ENCODE measurements at regions not wholly inside any gene's neighbourhood (a gene's known extent, or its start where the extent isn't known, plus 50 kb on each side); places are given as distances from the start of the nearest gene placed in this dataset.

DNA sequence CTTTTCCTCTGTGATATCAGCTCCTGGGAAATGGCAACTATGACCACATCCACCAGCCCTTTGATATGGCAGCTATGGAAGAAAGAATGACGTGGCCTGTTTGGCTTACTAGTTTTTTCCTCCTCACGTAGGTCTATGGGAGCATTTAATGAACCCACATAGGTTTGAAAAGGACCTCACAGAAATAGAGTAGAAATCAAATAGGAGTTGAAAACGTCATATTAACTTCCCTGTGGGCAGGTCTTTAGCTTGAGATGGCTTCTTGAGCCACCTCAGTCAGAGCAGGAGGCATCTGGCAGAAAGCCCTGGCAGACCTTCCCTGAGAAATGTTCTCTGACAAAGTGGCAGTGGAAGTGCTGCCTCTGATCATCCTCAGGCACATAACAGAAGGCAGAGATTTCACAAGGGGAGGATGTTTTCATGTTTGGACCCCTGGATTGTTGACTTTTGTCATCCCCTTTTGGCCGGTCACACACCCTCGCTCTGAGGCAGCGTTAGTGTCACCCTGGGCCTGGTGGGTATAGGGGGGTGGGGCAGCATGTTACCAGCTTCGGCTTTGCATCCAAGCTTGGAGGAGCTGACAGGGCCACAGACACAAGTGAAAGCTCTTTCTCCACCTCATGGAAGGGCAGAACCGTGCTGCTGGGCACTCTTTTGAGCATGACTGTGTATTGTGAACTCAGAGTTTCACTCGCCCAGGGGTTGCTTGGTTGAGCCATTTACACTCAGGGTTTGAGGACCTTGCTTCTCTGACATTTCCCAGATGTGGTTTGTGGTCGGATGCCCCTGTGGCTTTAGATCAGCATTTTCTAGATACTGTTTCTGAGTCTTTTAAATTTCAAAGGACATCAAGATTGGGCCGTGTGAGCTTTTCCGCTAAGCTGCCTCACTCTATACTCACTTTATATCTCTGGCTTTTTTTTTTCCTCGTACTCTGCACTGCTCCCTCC is 184.2 kb downstream of the STK31 start:
- no peaks in the 10 kb centered on the region for H3K79me2 ChIP-seq (ENCODE audit: control insufficient read depth, insufficient read depth, low read length)
- H3K4me1 ChIP-seq (ENCODE audit: control insufficient read depth, extremely low read depth, insufficient read depth, low read length), result no peaks in the 10 kb centered on the region
- BruUV-seq (replicated peaks), result no TSS peak
- no peak overlapping the region for H2AFZ ChIP-seq (ENCODE audit: low read depth, low read length)
- ChIA-PET POLR2A (no interaction called here), CTCF (no interaction called here)
- dilution Hi-C loops (cut with MboI; ENCODE audit: extremely low pct_ligation_motif_present, low sequenced_read_pairs), result no loop called here
- no peak for TF ChIP-seq EZH2 (IDR thresholded peaks at IDR 0.05; ENCODE audit: borderline replicate concordance, low read depth, low read length, severe bottlenecking)
- TF ChIP-seq POLR2AphosphoS5 (IDR thresholded peaks at IDR 0.05; ENCODE audit: insufficient read depth, low read depth, low read length), result no peak
- no peak for TF ChIP-seq MYC (IDR thresholded peaks at IDR 0.05; ENCODE audit: low read depth, low read length)
- TF ChIP-seq JUN (IDR thresholded peaks at IDR 0.05; ENCODE audit: borderline replicate concordance, insufficient read depth, insufficient read length, low read depth), result no peak
- no peak for TF ChIP-seq POLR2A (IDR thresholded peaks at IDR 0.05; ENCODE audit: low read depth, low read length)
- TF ChIP-seq, protein P1, sequence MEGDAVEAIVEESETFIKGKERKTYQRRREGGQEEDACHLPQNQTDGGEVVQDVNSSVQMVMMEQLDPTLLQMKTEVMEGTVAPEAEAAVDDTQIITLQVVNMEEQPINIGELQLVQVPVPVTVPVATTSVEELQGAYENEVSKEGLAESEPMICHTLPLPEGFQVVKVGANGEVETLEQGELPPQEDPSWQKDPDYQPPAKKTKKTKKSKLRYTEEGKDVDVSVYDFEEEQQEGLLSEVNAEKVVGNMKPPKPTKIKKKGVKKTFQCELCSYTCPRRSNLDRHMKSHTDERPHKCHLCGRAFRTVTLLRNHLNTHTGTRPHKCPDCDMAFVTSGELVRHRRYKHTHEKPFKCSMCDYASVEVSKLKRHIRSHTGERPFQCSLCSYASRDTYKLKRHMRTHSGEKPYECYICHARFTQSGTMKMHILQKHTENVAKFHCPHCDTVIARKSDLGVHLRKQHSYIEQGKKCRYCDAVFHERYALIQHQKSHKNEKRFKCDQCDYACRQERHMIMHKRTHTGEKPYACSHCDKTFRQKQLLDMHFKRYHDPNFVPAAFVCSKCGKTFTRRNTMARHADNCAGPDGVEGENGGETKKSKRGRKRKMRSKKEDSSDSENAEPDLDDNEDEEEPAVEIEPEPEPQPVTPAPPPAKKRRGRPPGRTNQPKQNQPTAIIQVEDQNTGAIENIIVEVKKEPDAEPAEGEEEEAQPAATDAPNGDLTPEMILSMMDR (IDR thresholded peaks at IDR 0.05; ENCODE audit: extremely low read depth in 1 of 2, insufficient read depth in 1 of 2, low read depth in 1 of 2, low read length in 2 of 2), result no peak
- no peak for TF ChIP-seq GATA2 (IDR thresholded peaks at IDR 0.05; ENCODE audit: insufficient read depth, insufficient read length, low read depth, low read length)
- no peak for TF ChIP-seq MAX (IDR thresholded peaks at IDR 0.05; ENCODE audit: insufficient read depth, insufficient read length)
- no peak for TF ChIP-seq FOS (IDR thresholded peaks at IDR 0.05; ENCODE audit: borderline replicate concordance, insufficient read depth, low read length)
- H3K9me1 ChIP-seq (replicated peaks; ENCODE audit: control insufficient read depth, extremely low read depth, insufficient read depth, low read length), result no peaks in the 10 kb centered on the region
- DNase-seq (ENCODE audit: low read depth, low spot score) (no peak), FAIRE-seq (no peak)
- H3K9ac ChIP-seq (replicated peaks; ENCODE audit: extremely low read depth, insufficient read depth, low read length), result no peak overlapping the region
- H4K20me1 ChIP-seq (replicated peaks; ENCODE audit: control insufficient read depth, extremely low read depth, insufficient read depth, low read length), result no peaks in the 10 kb centered on the region
- no peak overlapping the region for H3K4me3 ChIP-seq (replicated peaks in 1 of 3; ENCODE audit: insufficient read depth in 1 of 3, low read depth in 1 of 3, low read length in 3 of 3)
- H3K36me3 ChIP-seq (ENCODE audit: control insufficient read depth in 2 of 2, extremely low read depth in 1 of 2, insufficient read depth in 2 of 2, low read length in 2 of 2), result no peaks in the 10 kb centered on the region
- intact Hi-C loops (cut with micrococcal nuclease), result no loop called here
- H3K9me3 ChIP-seq (replicated peaks; ENCODE audit: control insufficient read depth, insufficient read depth, low read length), result no peaks in the 10 kb centered on the region
- no peak overlapping the region for H3K4me2 ChIP-seq (ENCODE audit: insufficient read depth, low read length)
- no peaks in the 10 kb centered on the region for H3K27me3 ChIP-seq (ENCODE audit: control insufficient read depth in 2 of 2, insufficient read depth in 2 of 2, low read length in 2 of 2)
- H3K27ac ChIP-seq (ENCODE audit: insufficient read depth, low read depth, low read length), result no peak overlapping the region

Data from endothelial cell of umbilical vein (primary cell).